KOPT-K1 (cell line): ENCODE measurements at regions not wholly inside any gene's neighbourhood (a gene's known extent, or its start where the extent isn't known, plus 50 kb on each side); places are given as distances from the start of the nearest gene placed in this dataset.

ENCODE experiments used
- H3K27ac ChIP-seq: fragments of 200-600 bp; sonication (generic); 2 replicates; pipeline ENCODE4 v1.5.1; 2016; ENCODE audit warnings: antibody characterized with exemption, mild to moderate bottlenecking, low read depth, low read length; ENCODE audit not compliant: poor library complexity, severe bottlenecking
- H3K36me3 ChIP-seq: fragments of 200-600 bp; sonication (generic); 2 replicates; pipeline ENCODE4 v1.5.1; 2017; ENCODE audit warnings: antibody characterized with exemption, mild to moderate bottlenecking, low read length, moderate library complexity; ENCODE audit not compliant: insufficient read depth
- H3K9me3 ChIP-seq: fragments of 200-600 bp; sonication (generic); 2 replicates; pipeline ENCODE4 v1.5.1; 2017; ENCODE audit warnings: antibody characterized with exemption, low read length, mild to moderate bottlenecking; ENCODE audit not compliant: insufficient read depth, poor library complexity, severe bottlenecking

DNA sequence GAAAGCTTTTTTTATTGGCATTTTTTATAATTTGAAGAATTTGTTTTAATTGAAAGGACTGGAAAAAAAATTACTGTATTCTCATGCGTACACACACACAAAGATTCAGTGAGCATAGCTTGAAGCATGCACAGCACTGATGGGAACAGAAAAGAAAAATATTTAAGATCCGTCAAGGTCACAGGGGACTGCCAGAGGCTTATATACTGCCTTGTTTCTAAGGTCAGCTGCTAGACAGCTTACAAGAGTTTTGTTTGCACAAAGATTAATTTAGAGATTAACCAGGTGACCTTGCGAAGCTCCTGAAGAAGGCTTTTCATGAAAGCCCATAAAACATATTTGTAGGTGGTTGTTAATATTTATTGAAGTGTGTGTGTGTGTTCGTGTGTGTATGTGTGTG lies 396.3 kb downstream of the TRIB2 start:
- Histone ChIP-seq H3K27ac (no peak overlapping the region), H3K9me3 (no peaks in the 10 kb centered on the region)

DNA sequence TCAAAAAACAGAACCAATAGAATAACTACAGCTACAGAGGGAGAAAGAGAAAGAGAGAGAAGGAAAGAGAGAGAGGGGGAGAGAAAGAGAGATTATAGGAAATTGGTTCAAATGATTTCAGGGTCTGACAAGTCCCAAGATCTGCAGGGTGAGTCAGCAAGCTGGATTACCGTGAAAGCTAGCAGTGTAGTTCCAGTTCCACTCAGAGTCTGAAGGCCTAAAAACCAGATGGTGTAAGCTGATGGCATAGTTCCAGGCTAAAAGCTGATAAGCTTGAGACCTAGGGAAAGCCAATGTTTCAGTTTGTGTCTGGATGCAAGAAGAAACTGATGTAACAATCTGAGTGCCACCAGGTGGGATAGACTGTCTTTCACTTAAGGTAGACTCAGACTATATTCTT lies 397.7 kb downstream of the TRIB2 start:
- Histone ChIP-seq H3K27ac (no peak overlapping the region), H3K9me3 (no peaks in the 10 kb centered on the region), H3K36me3 (no peaks in the 10 kb centered on the region)

More for the DNA sequence above, 396.3 kb downstream of the TRIB2 start:
- H3K36me3 ChIP-seq, result no peaks in the 10 kb centered on the region

DNA sequence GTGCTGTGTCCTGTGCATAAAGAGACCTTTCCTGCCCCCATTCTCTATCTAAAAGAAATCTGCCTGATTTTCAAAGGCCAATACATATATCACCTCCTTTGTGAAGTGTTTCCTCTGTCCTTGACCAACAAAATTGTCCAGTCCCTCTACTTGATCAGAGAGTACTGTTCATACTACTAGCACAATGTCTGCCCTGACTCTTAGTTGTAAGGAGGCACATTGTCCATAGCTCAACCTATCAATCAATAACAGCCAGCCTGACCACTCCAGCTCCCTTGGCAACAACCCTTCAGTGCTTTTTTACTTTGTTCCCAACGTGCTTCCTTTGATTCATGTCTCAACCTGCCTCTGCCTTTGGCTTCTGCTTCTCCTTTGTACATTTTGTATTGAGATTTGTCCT lies 398.9 kb downstream of the TRIB2 start:
- Histone ChIP-seq H3K9me3 (no peaks in the 10 kb centered on the region), H3K27ac (no peak overlapping the region), H3K36me3 (no peaks in the 10 kb centered on the region)

DNA sequence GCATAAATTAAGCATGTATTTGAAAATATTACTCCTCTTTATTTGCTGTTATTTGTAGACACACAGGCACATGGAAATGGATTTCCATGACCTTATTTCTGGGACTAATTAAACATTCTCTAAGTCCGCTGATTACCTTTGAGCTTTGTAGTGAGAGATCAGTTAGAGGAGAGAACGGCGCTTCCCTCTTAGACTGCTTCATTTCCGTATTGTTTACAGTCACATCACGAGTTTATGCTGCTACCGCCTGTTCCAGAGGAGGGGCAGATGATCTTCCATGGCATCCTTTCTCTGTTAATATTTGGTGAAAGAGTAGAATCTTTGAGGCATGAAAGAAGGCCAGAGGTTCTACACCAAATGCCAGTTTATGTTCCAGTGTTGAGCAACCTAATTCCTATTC lies 404.4 kb downstream of the TRIB2 start:
- H3K36me3 ChIP-seq, result no peaks in the 10 kb centered on the region
- no peaks in the 10 kb centered on the region for H3K9me3 ChIP-seq
- H3K27ac ChIP-seq, result no peak overlapping the region

DNA sequence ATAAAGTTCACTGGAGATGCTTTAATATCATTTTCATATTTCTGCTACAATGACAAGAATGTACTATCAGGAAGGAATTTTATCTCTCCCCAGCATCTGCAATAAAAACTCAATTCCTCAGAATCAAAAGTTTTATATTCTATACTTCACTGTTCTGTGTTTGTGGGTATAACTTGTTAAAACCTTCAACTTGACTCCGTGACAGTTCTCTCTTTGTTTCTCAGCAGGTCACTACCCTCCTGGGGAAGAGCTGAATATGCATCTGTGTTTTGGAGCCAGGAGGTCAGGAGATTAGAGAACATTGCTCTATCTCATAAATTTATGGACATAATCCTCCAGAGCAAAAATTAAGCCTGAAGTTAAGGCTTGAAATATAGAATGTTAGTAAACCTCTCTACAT lies 411.4 kb downstream of the TRIB2 start:
- H3K27ac ChIP-seq, result no peak overlapping the region
- no peaks in the 10 kb centered on the region for H3K9me3 ChIP-seq
- H3K36me3 ChIP-seq, result no peaks in the 10 kb centered on the region

DNA sequence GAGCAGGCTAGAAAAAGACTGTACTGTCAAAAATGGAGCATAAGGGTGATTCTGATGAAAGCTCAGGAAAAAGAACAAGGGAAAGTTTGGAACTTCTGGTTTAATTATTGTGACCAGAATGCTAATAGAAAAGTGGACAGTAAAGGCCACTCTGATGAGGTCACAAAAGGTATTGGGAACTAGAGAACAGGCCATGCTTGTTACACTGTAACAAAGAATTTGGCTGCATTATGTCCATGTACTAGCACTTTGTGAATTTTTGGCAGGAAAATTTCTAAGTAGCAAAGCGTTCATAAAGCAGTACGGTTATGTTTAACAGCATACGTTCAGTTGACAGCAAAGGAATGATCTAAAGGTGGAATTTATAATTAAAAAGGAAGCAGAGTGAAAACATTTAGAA lies 418.6 kb downstream of the TRIB2 start:
- no peaks in the 10 kb centered on the region for H3K9me3 ChIP-seq
- H3K27ac ChIP-seq, result no peak overlapping the region
- H3K36me3 ChIP-seq, result no peaks in the 10 kb centered on the region

DNA sequence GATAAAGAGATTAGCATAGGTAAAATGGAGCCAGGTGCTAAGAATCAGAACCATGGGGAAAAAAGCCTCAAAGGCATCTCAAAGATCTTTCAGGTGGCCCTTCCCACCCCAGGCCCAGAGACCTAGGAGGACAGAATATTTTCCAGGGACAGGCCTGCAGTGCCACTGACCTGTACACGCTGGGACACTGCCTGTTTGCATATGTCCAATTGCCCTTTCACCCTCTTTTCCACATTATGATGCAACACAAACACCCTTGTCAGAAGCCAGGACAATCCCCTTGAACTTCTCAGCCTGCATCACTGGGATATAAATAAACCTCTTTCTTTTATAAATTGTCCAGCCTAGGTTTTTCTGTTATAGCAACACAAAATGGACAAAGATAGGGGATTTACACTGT lies 419.1 kb downstream of the TRIB2 start:
- H3K9me3 ChIP-seq, result no peaks in the 10 kb centered on the region
- H3K36me3 ChIP-seq, result no peaks in the 10 kb centered on the region
- H3K27ac ChIP-seq, result no peak overlapping the region

DNA sequence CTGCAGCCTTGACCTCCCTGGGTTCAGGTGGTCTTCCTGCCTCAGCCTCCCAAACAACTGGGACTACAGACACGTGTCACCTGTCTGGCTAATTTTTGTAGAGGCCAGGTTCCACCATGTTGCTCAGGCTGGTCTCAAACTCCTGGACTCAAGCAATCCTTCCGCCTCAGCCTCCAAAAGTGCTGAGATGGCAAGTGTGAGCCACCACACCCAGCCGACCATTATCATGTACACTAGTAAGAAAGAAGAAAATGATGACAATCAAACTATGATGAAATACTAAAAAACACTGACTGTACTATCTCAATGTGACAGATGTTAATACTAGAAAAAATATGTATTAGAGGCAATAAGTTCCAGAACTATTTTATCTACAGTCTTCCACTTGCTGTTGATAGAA lies 420.9 kb downstream of the TRIB2 start:
- Histone ChIP-seq H3K36me3 (no peaks in the 10 kb centered on the region), H3K27ac (no peak overlapping the region), H3K9me3 (no peaks in the 10 kb centered on the region)

DNA sequence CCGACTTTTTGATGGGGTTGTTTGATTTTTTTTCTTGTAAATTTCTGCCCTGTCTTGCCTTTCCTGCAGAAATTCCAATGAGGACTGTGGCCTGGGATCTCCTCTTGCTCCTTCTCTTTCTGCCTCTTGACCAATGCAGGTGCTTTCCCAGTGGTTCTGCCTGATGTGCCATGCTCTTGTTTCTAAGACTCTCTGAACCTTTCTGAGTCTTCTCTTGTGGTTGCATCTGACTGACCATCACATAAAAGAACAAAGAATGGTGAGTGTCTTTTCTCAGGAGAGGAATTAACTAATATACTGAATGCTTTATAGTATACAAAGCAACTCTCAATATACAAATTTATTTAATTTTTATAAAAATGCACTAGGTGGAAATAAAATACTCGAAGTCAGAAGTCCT lies 424.6 kb downstream of the TRIB2 start:
- H3K9me3 ChIP-seq, result no peaks in the 10 kb centered on the region
- no peak overlapping the region for H3K27ac ChIP-seq
- no peaks in the 10 kb centered on the region for H3K36me3 ChIP-seq

DNA sequence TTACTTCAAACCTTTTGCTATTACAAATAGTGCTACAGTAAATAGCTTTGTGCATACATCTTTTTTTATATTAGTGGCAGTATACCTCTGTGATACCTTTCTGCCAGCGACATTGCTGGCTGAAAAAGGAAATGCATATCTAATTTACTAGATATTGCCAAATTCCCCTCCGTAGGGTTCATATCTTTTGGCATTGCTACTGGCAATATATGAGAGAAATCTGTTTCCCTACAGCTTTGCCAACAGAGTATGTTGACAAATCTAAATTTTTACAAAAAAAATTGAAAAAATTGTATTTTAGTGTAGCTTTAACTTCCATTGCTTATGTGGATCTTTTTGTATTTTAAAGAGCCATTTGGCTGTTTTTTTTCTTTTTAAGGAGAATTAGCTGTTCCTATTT lies 426.7 kb downstream of the TRIB2 start:
- no peaks in the 10 kb centered on the region for H3K36me3 ChIP-seq
- no peak overlapping the region for H3K27ac ChIP-seq
- no peaks in the 10 kb centered on the region for H3K9me3 ChIP-seq

DNA sequence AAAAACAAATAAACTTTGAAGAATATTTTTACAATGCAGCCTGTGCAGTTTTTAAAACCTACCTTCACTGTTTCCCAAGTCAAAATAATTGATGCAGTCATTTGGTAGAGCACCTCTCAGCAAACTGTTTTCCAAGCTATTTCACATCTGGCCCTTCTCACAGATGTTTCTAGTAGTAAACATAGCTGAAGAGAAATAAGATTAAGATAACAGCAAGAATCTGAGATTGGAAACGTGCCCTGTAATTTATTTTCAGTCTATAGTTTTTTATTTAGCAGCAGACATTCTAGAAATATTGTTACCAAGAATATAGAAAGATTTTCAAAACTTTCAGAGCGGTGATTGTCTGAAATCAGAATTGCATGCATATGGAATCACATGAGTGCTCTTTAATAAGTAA lies 440.2 kb downstream of the TRIB2 start:
- no peaks in the 10 kb centered on the region for H3K9me3 ChIP-seq
- no peaks in the 10 kb centered on the region for H3K36me3 ChIP-seq
- H3K27ac ChIP-seq, result no peak overlapping the region

DNA sequence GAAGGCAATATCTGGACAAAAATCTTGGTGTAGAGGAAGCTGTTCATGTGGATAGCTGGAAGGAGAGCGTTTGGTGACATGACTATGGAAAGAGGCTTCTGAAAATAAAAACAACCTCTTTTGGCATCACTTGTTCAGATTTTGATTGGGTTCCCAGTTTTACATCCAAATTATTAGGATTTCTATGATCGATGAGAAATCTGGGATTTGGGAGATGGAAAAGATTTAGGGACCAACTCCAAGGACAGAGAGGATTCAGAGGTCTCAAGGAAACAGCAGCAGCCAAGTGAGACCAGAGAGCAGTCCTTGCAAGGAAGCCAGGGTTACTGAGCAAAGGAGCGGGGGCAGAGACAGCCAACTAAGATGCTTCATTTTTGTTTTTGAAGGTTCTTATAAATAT lies 441.7 kb downstream of the TRIB2 start:
- Histone ChIP-seq H3K9me3 (no peaks in the 10 kb centered on the region), H3K36me3 (no peaks in the 10 kb centered on the region), H3K27ac (no peak overlapping the region)

DNA sequence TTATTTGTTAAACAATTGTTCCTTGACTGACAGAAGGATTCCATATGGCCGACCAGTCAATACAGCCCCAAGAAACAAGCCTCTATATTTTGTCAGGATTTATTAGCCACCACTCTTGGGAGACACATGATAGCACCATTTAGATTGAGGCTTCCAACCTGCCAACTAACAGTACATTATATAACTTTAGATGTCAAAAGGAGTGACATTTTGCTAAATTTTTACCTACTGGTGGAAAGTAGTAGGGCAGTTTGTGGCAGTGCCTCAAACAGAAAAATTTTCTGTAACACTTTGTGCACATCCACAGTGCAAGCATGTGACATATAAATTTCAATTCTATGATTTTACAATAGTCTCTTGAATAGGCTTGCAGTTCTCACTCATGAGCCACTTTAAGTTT lies 464.0 kb downstream of the TRIB2 start:
- Histone ChIP-seq H3K9me3 (no peaks in the 10 kb centered on the region), H3K27ac (no peak overlapping the region), H3K36me3 (no peaks in the 10 kb centered on the region)

DNA sequence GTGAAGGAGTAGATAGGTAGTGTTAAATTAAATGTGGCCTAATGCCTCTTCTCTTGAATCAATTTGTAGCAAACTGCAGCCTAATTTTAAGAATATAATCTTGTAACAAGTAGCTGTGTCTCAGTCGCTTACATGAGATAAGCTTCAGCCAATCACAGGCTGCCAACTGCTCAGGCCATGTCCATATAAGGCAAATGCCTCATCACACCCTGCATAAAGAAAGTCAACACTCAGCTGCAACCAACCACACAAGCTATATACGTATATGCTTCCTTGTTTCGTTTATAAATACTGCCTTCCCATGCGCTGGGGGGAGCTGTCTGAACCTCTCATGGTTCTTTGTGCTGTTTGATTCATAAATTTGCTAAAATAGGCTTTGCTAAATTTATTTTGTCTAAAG lies 476.3 kb downstream of the TRIB2 start:
- Histone ChIP-seq H3K9me3 (no peaks in the 10 kb centered on the region), H3K36me3 (no peaks in the 10 kb centered on the region), H3K27ac (no peak overlapping the region)

DNA sequence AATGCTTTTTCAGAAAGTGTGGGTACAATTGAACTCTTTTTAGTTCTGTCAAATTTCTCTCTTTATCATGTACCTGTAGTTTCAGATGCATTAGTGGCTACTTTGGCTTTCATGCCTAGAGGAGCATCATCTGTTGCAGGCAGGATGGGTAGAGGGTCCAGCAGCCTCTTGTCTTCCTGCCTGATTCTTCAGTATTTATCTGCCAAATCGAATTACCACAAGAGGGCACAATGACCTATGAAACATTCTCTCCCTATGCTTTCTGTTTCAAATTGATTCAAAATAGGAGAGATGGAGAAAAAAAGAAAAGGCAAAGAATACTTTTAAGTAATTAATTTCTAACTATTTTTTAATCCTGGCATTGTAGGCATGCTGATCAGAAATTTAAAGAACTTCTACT lies 477.2 kb downstream of the TRIB2 start:
- no peak overlapping the region for H3K27ac ChIP-seq
- no peaks in the 10 kb centered on the region for H3K36me3 ChIP-seq
- H3K9me3 ChIP-seq, result no peaks in the 10 kb centered on the region

DNA sequence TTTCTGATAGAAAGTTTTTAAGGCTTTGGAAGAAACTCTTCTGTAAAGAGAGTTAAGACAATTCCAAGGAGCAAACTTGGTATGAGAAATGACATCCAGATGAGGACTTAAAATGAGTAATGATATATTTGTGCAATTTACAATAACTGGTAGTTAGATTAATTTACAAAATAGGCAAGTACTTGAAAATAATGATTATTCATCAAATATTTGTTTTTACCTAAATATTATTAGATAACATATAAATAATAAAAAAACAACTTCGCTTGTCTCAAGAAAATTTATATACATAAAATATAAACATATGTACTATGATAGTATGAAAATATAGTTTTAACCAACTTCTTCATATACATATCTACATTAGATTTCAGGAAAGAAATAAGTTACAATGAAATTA lies 478.5 kb downstream of the TRIB2 start:
- Histone ChIP-seq H3K36me3 (no peaks in the 10 kb centered on the region), H3K9me3 (no peaks in the 10 kb centered on the region), H3K27ac (no peak overlapping the region)

DNA sequence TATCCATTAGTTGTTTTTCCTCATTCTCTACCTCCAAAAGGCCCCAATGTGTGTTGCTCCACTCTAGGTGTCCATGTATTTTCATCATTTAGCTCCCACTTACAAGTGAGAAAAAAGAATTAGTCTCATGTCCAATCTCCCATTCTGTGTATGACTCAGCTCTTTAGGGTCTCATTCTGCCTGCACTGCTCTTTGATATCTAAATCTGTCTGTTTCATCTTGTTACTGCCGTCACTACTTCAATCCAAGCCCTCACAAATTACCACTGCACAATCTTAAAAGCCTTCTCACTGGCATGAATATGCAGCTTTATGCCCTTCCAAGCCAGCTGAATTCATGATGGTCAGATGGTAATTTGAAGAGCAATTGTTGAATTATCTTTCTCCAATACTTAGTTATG lies 480.5 kb downstream of the TRIB2 start:
- Histone ChIP-seq H3K36me3 (no peaks in the 10 kb centered on the region), H3K27ac (no peak overlapping the region), H3K9me3 (no peaks in the 10 kb centered on the region)
